ENCODE measurements at regions not wholly inside any gene's neighbourhood (a gene's known extent, or its start where the extent isn't known, plus 50 kb on each side); places are given as distances from the start of the nearest gene placed in this dataset.

- no peak for TF ChIP-seq ZBTB40 (IDR thresholded peaks at IDR 0.05; ENCODE audit: borderline replicate concordance)
- no peak for TF ChIP-seq BRCA1 (IDR thresholded peaks at IDR 0.05; ENCODE audit: low read depth, low read length)
- TF ChIP-seq JUND (IDR thresholded peaks at IDR 0.05; ENCODE audit: low read depth, low read length) = no peak
These were observed 149.0 kb upstream of the SPOCK3 start (continued) for GRCh38 chr4:167383291-167383690.

- Histone ChIP-seq H3K9ac (ENCODE audit: control insufficient read depth, insufficient read depth, low read length) (no peak overlapping the region), H3K27ac (ENCODE audit: control insufficient read depth, insufficient read depth) (no peak overlapping the region), H3K36me3 (ENCODE audit: control insufficient read depth in 2 of 2, insufficient read depth in 2 of 2, low read length in 1 of 2) (no peaks in the 10 kb centered on the region), H4K20me1 (ENCODE audit: control insufficient read depth, insufficient read depth) (no peaks in the 10 kb centered on the region), H3K4me3 (no peak overlapping the region), H3K4me1 (ENCODE audit: control insufficient read depth, insufficient read depth, low read length) (no peaks in the 10 kb centered on the region), H3K9me3 (replicated peaks; ENCODE audit: control insufficient read depth, insufficient read depth, low read length) (no peaks in the 10 kb centered on the region), H3K79me2 (ENCODE audit: control insufficient read depth, insufficient read depth, low read length) (no peaks in the 10 kb centered on the region), H2AFZ (ENCODE audit: control insufficient read depth, low read depth, low read length) (no peak overlapping the region), H3K4me2 (ENCODE audit: control insufficient read depth, insufficient read depth) (no peak overlapping the region), H3K27me3 (replicated peaks in 1 of 2; ENCODE audit: control insufficient read depth in 2 of 2, insufficient read depth in 2 of 2, low read length in 1 of 2) (no peaks in the 10 kb centered on the region)
- DNase-seq (ENCODE audit: low read depth, low spot score) = no peak
- no TSS peak for BruUV-seq (replicated peaks)
- intact Hi-C loops (cut with micrococcal nuclease; ENCODE audit: unreplicated experiment) (no loop called here), in situ Hi-C loops (cut with MboI) (no loop called here)
- POLR2A ChIA-PET = no interaction called here
- ATAC-seq = no peak
- SMC1A ChIA-PET (ENCODE audit: uncharacterized antibody, unreplicated experiment) = no interaction called here
- 0% methylated on average over 3 of the region's 3 CpGs for WGBS (ENCODE audit: insufficient coverage, insufficient replicate concordance, low lambda C conversion rate, missing lambda C conversion rate)
- RAD21 ChIA-PET (ENCODE audit: unreplicated experiment) = no interaction called here
- CTCF ChIA-PET = no interaction called here
- FAIRE-seq = no peak
- TF ChIP-seq SP1 (IDR thresholded peaks at IDR 0.05; ENCODE audit: low read depth, low read length) (no peak), TBL1XR1 (IDR thresholded peaks at IDR 0.05; ENCODE audit: low read depth, low read length) (no peak), STAT1 (conservative IDR thresholded peaks at IDR 0.05) (no peak), ZNF384 (IDR thresholded peaks at IDR 0.05; ENCODE audit: borderline replicate concordance, low read depth, low read length) (no peak), RCOR1 (conservative IDR thresholded peaks at IDR 0.05; ENCODE audit: low read depth, low read length) (no peak), ZBED1 (IDR thresholded peaks at IDR 0.05; ENCODE audit: borderline replicate concordance) (no peak), SIN3A (IDR thresholded peaks at IDR 0.05; ENCODE audit: low read depth, low read length) (no peak), ZBTB11 (CRISPR knock-in tag; IDR thresholded peaks at IDR 0.05) (no peak), TAF1 (IDR thresholded peaks at IDR 0.05; ENCODE audit: borderline replicate concordance, low read depth, low read length) (no peak)
- TF ChIP-seq, protein P1, sequence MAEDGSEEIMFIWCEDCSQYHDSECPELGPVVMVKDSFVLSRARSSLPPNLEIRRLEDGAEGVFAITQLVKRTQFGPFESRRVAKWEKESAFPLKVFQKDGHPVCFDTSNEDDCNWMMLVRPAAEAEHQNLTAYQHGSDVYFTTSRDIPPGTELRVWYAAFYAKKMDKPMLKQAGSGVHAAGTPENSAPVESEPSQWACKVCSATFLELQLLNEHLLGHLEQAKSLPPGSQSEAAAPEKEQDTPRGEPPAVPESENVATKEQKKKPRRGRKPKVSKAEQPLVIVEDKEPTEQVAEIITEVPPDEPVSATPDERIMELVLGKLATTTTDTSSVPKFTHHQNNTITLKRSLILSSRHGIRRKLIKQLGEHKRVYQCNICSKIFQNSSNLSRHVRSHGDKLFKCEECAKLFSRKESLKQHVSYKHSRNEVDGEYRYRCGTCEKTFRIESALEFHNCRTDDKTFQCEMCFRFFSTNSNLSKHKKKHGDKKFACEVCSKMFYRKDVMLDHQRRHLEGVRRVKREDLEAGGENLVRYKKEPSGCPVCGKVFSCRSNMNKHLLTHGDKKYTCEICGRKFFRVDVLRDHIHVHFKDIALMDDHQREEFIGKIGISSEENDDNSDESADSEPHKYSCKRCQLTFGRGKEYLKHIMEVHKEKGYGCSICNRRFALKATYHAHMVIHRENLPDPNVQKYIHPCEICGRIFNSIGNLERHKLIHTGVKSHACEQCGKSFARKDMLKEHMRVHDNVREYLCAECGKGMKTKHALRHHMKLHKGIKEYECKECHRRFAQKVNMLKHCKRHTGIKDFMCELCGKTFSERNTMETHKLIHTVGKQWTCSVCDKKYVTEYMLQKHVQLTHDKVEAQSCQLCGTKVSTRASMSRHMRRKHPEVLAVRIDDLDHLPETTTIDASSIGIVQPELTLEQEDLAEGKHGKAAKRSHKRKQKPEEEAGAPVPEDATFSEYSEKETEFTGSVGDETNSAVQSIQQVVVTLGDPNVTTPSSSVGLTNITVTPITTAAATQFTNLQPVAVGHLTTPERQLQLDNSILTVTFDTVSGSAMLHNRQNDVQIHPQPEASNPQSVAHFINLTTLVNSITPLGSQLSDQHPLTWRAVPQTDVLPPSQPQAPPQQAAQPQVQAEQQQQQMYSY (CRISPR knock-in tag; IDR thresholded peaks at IDR 0.05) = no peak
These were observed 163.3 kb upstream of the SPOCK3 start for GRCh38 chr4:167397586-167397985.

All from GM12878 (cell line).